Activated CD4-positive, alpha-beta memory T cell treated with anti-CD3 and anti-CD28 coated beads for 36 hours (primary cell): ENCODE measurements at regions not wholly inside any gene's neighbourhood (a gene's known extent, or its start where the extent isn't known, plus 50 kb on each side); places are given as distances from the start of the nearest gene placed in this dataset.

ENCODE experiments used
- CTCF ChIA-PET: fragments of 350-600 bp; sonication (Branson Sonifier 250); formaldehyde crosslinking; loops from one replicate; lab custom pipeline; 2021; ENCODE audit warnings: antibody characterized with exemption, inconsistent platforms; lab: Charles Lee
- POLR2A ChIA-PET: fragments of 350-600 bp; sonication (Branson Sonifier 250); formaldehyde crosslinking; loops from one replicate; lab custom pipeline; 2021; ENCODE audit warnings: antibody characterized with exemption; lab: Charles Lee
- DNase-seq: peaks from one replicate; pipeline ENCODE4 v3.0.0-alpha.2; 2020
- H3K27ac Mint-ChIP-seq: one replicate; pipeline ENCODE4 v1.8.0; 2021; ENCODE audit warnings: mixed read lengths
- H3K27me3 Mint-ChIP-seq: one replicate; pipeline ENCODE4 v1.8.0; 2021; ENCODE audit warnings: mixed read lengths
- H3K36me3 Mint-ChIP-seq: one replicate; pipeline ENCODE4 v1.8.0; 2021; ENCODE audit warnings: mixed read lengths
- H3K4me1 Mint-ChIP-seq: one replicate; pipeline ENCODE4 v1.8.0; 2021; ENCODE audit warnings: low read depth, mixed read lengths
- H3K4me3 Mint-ChIP-seq: one replicate; pipeline ENCODE4 v1.8.0; 2021; ENCODE audit warnings: mild to moderate bottlenecking, mixed read lengths
- H3K9me3 Mint-ChIP-seq: one replicate; pipeline ENCODE4 v1.8.0; 2021; ENCODE audit warnings: mixed read lengths
- intact Hi-C: fragments of 100-400 bp; cut with micrococcal nuclease; formaldehyde crosslinking; loops from one replicate; pipeline ENCODE4 v1.15.1; 2023

DNA sequence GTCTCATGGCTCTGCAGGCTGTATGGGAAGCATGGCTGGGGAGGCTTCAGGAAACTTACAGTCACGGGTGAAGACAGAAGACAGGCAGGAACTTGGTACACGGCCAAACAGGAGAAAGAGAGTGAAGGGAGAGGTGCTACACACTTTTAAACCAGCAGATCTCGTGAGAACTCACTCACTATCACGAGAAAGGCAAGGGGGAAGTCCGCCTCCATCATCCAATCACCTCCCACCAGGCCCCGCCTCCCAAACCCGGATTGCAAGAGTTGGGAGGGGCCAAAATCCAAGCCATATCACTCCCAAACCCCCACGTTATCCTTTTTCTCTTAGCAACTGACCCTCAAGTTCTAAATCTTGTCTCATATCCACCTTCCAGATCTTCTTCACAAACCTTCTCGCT lies 1710.5 kb upstream of the TENM3 start:
- Mint-ChIP-seq H3K9me3 (peaks cover 17% of the 10 kb centered on the region), H3K36me3 (no peaks in the 10 kb centered on the region), H3K4me3 (no peak overlapping the region), H3K27ac (no peak overlapping the region), H3K27me3 (no peaks in the 10 kb centered on the region), H3K4me1 (no peaks in the 10 kb centered on the region)
- intact Hi-C loops: no loop called here
- no peak for DNase-seq
- CTCF ChIA-PET: no interaction called here
- POLR2A ChIA-PET: no interaction called here

DNA sequence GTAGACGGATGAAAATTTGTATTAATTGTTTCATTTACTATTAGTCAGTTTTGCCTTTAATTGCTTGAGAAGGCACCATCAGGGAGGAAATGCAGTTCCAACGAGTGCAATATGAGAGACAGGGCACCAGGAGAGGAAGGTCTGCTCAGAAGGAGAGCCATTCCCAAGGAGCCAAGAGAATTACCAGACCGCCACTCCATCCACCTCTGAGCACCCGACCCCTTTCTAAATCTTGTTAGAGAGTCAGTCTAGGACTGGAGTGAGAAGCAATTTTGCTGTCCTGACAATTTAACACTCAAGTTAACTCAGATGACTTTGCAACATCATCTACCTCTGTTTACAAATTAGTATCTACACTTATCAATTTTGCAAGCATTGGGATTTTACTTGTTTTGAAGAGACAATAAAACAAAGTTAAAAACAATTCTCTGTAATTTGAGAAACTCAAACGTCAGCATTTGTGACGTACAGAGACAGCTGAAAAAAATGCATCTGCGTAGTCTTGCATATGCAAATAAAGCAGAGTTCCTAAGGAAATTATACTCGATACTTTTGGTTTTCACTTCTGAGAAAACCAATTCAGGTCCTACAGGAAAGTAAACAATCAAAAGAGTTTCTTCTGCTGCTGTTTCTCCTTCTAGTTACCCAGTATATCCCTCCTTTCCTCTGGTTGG lies 1704.7 kb upstream of the TENM3 start:
- intact Hi-C loops: no loop called here
- Mint-ChIP-seq H3K9me3 (peaks cover 2% of the 10 kb centered on the region), H3K27ac (no peak overlapping the region), H3K27me3 (no peaks in the 10 kb centered on the region), H3K4me1 (no peaks in the 10 kb centered on the region), H3K36me3 (no peaks in the 10 kb centered on the region), H3K4me3 (no peak overlapping the region)
- CTCF ChIA-PET: no interaction called here
- POLR2A ChIA-PET: no interaction called here
- no peak for DNase-seq

- no peak overlapping the region for H3K4me3 Mint-ChIP-seq
- POLR2A ChIA-PET: no interaction called here
These were observed 1703.9 kb upstream of the TENM3 start for GRCh38 chr4:180539284-180539683.

GRCh38 chr4:180541678-180542077 lies 1701.5 kb upstream of the TENM3 start:
- DNase-seq: no peak
- ChIA-PET POLR2A (no interaction called here), CTCF (no interaction called here)
- Mint-ChIP-seq H3K4me3 (no peak overlapping the region), H3K27ac (no peak overlapping the region), H3K4me1 (no peaks in the 10 kb centered on the region), H3K36me3 (no peaks in the 10 kb centered on the region), H3K9me3 (peaks cover 4% of the 10 kb centered on the region), H3K27me3 (no peaks in the 10 kb centered on the region)
- intact Hi-C loops: no loop called here

More at GRCh38 chr4:180539284-180539683, 1703.9 kb upstream of the TENM3 start:
- H3K4me1 Mint-ChIP-seq: no peaks in the 10 kb centered on the region
- no peaks in the 10 kb centered on the region for H3K36me3 Mint-ChIP-seq
- CTCF ChIA-PET: no interaction called here
- no peaks in the 10 kb centered on the region for H3K27me3 Mint-ChIP-seq
- DNase-seq: no peak
- H3K27ac Mint-ChIP-seq: no peak overlapping the region
- intact Hi-C loops: no loop called here
- H3K9me3 Mint-ChIP-seq: peaks cover 2% of the 10 kb centered on the region

DNA sequence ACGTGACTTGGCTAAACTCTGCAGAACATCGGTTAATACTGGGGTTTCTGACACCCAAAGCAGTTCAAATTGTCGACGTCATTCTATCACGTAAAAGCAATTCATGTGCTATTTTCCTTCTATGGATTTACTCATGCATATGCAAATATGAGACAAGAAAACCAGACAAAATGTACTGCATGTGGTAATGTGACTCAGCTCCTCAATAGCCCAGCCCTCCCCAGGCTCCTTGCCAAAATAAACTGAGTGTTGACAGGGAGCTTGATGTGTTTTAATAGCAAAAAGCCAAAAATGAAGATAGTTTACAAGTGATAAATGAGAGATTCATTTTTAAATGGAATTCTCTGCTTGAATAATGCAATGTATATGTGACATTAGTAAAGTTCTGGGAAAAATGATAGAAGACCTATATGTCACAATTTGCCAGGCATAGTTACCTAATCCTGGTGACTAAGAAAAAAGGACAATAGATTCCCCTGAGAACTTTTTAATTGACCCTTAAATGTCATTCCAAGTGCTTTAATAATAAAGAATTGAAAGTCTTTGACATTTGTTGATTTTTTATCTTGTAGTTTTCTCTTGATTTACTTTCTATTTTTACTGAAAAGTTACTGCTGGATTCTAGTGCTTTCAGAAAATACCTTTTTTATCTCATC lies 1700.6 kb upstream of the TENM3 start:
- ChIA-PET POLR2A (no interaction called here), CTCF (no interaction called here)
- Mint-ChIP-seq H3K4me1 (no peaks in the 10 kb centered on the region), H3K27ac (no peak overlapping the region), H3K4me3 (no peak overlapping the region), H3K36me3 (no peaks in the 10 kb centered on the region), H3K9me3 (peaks cover 8% of the 10 kb centered on the region), H3K27me3 (no peaks in the 10 kb centered on the region)
- no peak for DNase-seq
- intact Hi-C loops: no loop called here

DNA sequence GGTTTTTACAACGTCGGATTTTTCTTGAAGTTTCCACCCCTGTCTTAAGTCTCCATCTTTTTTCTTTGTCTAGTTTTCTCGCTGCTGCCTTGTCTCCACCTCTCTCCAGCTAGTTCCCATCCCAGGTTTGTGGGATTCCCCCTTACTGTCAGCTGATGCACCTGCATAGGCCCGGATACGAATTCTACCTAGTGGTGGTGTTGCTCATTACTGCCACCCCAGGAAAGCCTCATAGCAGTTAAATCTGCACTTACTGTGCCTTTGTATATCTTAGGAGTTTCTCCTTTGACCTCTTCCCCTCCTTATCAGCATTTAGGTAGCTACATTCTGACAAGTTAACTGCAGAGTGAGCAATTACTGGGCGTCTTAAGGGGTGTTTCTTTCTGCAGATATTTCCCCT lies 1693.1 kb upstream of the TENM3 start:
- CTCF ChIA-PET: no interaction called here
- no peak overlapping the region for H3K4me3 Mint-ChIP-seq
- intact Hi-C loops: no loop called here
- POLR2A ChIA-PET: no interaction called here
- H3K36me3 Mint-ChIP-seq: no peaks in the 10 kb centered on the region
- DNase-seq: no peak
- H3K4me1 Mint-ChIP-seq: no peaks in the 10 kb centered on the region
- peaks cover 14% of the 10 kb centered on the region for H3K9me3 Mint-ChIP-seq
- no peak overlapping the region for H3K27ac Mint-ChIP-seq
- no peaks in the 10 kb centered on the region for H3K27me3 Mint-ChIP-seq

DNA sequence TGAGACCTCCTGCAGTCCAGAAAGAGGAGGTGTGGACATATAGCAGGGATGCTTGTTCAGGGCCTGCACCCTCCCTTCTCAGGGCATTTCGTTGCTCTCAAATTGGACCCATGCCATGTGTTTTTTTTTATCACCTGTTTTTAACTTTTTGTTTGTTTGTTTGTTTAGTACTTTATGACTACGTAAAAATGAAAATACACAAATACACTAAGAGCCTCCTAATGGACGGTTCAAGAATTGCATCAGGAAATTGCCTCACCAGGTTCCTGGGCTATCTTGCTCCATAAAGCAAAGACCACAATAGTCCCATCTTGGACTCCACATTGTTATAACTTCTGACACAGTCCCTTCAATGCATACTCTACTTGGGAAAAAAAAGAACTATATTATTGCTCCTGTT lies 1685.9 kb upstream of the TENM3 start:
- ChIA-PET CTCF (no interaction called here), POLR2A (no interaction called here)
- intact Hi-C loops: no loop called here
- no peak for DNase-seq
- peaks cover 3% of the 10 kb centered on the region for H3K9me3 Mint-ChIP-seq
- H3K27me3 Mint-ChIP-seq: no peaks in the 10 kb centered on the region
- no peak overlapping the region for H3K4me3 Mint-ChIP-seq
- no peak overlapping the region for H3K27ac Mint-ChIP-seq
- H3K4me1 Mint-ChIP-seq: no peaks in the 10 kb centered on the region
- no peaks in the 10 kb centered on the region for H3K36me3 Mint-ChIP-seq

DNA sequence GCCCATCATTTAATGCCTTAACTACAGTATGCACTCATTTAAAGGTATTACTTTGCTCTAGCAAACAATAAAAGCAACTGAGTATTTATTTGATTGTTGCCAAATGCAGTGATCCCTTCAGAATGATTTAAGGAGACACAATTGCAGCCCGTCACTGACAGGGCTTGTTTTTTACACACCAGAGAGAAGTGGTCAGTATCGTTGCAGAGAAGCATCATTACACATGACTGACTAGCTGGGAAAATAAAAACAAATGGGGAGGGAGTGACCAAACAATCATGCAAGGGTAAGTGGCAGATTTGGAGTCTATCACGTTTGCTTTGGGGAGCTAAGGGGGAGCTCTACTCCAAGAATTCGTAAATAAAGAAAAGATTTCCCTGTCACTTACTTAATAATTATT lies 1685.3 kb upstream of the TENM3 start:
- POLR2A ChIA-PET: no interaction called here
- CTCF ChIA-PET: no interaction called here

GRCh38 chr4:180558427-180558826 lies 1684.8 kb upstream of the TENM3 start:
- ChIA-PET CTCF (no interaction called here), POLR2A (no interaction called here)
- H3K4me1 Mint-ChIP-seq: no peaks in the 10 kb centered on the region
- no peak overlapping the region for H3K4me3 Mint-ChIP-seq
- DNase-seq: no peak
- H3K9me3 Mint-ChIP-seq: peaks cover 3% of the 10 kb centered on the region
- H3K27me3 Mint-ChIP-seq: no peaks in the 10 kb centered on the region
- H3K27ac Mint-ChIP-seq: no peak overlapping the region
- intact Hi-C loops: no loop called here
- H3K36me3 Mint-ChIP-seq: no peaks in the 10 kb centered on the region

More for the DNA sequence above, 1685.3 kb upstream of the TENM3 start:
- Mint-ChIP-seq H3K4me3 (no peak overlapping the region), H3K36me3 (no peaks in the 10 kb centered on the region), H3K4me1 (no peaks in the 10 kb centered on the region), H3K27me3 (no peaks in the 10 kb centered on the region), H3K27ac (no peak overlapping the region), H3K9me3 (peaks cover 3% of the 10 kb centered on the region)
- no peak for DNase-seq
- intact Hi-C loops: no loop called here

GRCh38 chr4:180560896-180561295 lies 1682.3 kb upstream of the TENM3 start:
- intact Hi-C loops: no loop called here
- Mint-ChIP-seq H3K9me3 (peaks cover 5% of the 10 kb centered on the region), H3K27me3 (no peaks in the 10 kb centered on the region), H3K4me1 (no peaks in the 10 kb centered on the region), H3K27ac (no peak overlapping the region), H3K4me3 (no peak overlapping the region), H3K36me3 (no peaks in the 10 kb centered on the region)
- POLR2A ChIA-PET: no interaction called here
- no peak for DNase-seq
- CTCF ChIA-PET: interaction anchor here (0.7 kb wide), 1 partner anchor 62 kb away, joined by 3 read pairs; no protein-coding TSS in a partner anchor

DNA sequence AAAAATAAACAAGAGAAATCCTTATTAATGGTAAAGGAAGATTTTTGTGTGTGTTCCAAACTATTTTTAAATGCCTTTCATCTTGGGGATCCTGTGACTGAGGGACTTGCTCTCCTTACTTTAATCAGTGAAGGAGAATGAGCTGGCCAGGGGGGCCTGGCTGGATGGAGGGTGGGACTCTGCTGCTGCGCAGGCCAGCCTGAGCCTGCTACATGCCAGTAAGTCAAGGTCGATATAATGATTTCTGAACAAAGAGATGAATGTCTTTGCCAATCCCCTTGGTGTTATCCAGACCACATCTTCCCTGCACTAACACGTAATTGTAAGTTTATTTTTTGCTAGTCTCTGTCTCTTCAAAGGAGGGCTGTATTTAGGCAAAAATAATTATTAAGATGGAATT lies 1679.2 kb upstream of the TENM3 start:
- H3K4me1 Mint-ChIP-seq: no peaks in the 10 kb centered on the region
- H3K27ac Mint-ChIP-seq: no peak overlapping the region
- DNase-seq: no peak
- ChIA-PET POLR2A (no interaction called here), CTCF (no interaction called here)
- H3K4me3 Mint-ChIP-seq: no peak overlapping the region
- intact Hi-C loops: no loop called here
- H3K9me3 Mint-ChIP-seq: peaks cover 5% of the 10 kb centered on the region
- H3K36me3 Mint-ChIP-seq: no peaks in the 10 kb centered on the region
- H3K27me3 Mint-ChIP-seq: no peaks in the 10 kb centered on the region

DNA sequence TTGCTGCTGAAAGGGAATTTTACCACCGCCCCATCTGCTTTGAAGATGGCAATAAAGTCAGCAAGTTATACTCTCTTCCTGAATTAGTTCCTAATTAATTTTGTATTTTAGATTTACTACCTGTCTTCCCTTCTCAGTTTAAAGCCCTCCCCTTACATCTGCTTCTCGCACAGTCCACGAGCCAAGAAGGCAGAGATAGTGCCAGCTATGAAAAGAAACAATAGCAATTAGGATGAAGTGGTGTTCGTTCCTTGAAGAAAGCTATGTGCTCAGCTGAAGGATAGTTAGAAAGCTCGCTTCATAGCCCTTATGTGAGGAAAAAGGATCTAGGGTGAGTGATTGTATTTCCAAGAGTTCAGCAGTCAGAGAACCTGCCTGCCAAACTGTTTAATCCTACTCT lies 1678.8 kb upstream of the TENM3 start:
- POLR2A ChIA-PET: no interaction called here
- CTCF ChIA-PET: no interaction called here
- Mint-ChIP-seq H3K27me3 (no peaks in the 10 kb centered on the region), H3K9me3 (peaks cover 5% of the 10 kb centered on the region), H3K4me1 (no peaks in the 10 kb centered on the region), H3K27ac (no peak overlapping the region), H3K36me3 (no peaks in the 10 kb centered on the region), H3K4me3 (no peak overlapping the region)
- intact Hi-C loops: no loop called here
- no peak for DNase-seq

DNA sequence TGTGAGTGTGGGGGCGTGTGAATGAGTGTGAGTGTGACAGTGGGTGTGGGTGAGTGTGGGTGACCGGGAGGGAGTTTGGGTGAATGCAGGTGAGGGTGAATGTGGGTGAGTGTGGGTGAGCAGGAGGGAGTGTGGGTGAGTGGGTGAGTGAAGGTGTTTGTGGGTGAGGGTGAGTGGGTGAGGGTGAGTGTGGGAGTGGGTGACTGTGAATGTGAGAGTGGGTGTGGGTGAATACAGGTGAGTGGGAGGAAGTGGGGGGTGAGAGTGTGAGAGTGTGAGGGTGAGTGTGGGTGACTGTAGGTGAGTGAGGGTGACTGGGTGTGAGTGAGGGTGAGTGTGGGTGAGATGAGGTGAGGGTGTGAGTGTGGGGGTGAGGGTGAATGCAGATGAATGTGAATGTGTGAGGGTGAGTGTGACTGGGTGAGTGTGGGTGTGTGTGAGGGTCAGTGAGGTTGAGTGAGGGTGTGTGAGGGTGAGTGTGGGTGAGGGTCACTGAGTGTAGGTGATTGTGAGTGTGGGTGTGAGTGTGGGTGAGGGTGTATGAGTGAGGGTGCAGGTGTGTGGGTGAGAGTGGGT lies 1677.3 kb upstream of the TENM3 start:
- Mint-ChIP-seq H3K4me3 (no peak overlapping the region), H3K4me1 (no peaks in the 10 kb centered on the region), H3K27me3 (no peaks in the 10 kb centered on the region), H3K27ac (no peak overlapping the region), H3K36me3 (no peaks in the 10 kb centered on the region), H3K9me3 (peaks cover 7% of the 10 kb centered on the region)
- POLR2A ChIA-PET: no interaction called here
- intact Hi-C loops: no loop called here
- DNase-seq: no peak
- CTCF ChIA-PET: no interaction called here
